Glutamatergic neuron (in vitro differentiated cells): ENCODE measurements at regions not wholly inside any gene's neighbourhood (a gene's known extent, or its start where the extent isn't known, plus 50 kb on each side); places are given as distances from the start of the nearest gene placed in this dataset.
A peak's percentile ranks its signal among the peaks of the same experiment; 100 is the strongest.

Experiments
- DNase-seq: peaks from one replicate; pipeline ENCODE4 v3.0.0; 2022
- H3K27ac Mint-ChIP-seq: one replicate; pipeline ENCODE4 v1.8.0; 2020; ENCODE audit warnings: mild to moderate bottlenecking, mixed read lengths, inconsistent platforms; ENCODE audit not compliant: unreplicated experiment
- H3K27me3 Mint-ChIP-seq: one replicate; pipeline ENCODE4 v1.8.0; 2020; ENCODE audit warnings: mild to moderate bottlenecking, moderate library complexity, mixed read lengths, inconsistent platforms; ENCODE audit not compliant: unreplicated experiment
- H3K36me3 Mint-ChIP-seq: one replicate; pipeline ENCODE4 v1.8.0; 2020; ENCODE audit warnings: mild to moderate bottlenecking, mixed read lengths, inconsistent platforms; ENCODE audit not compliant: unreplicated experiment
- H3K4me1 Mint-ChIP-seq: one replicate; pipeline ENCODE4 v1.8.0; 2020; ENCODE audit warnings: mild to moderate bottlenecking, low read depth, mixed read lengths, inconsistent platforms; ENCODE audit not compliant: unreplicated experiment
- H3K4me3 Mint-ChIP-seq: one replicate; pipeline ENCODE4 v1.8.0; 2020; ENCODE audit warnings: mild to moderate bottlenecking, mixed read lengths, inconsistent platforms; ENCODE audit not compliant: unreplicated experiment
- H3K9me3 Mint-ChIP-seq: one replicate; pipeline ENCODE4 v1.8.0; 2020; ENCODE audit warnings: mild to moderate bottlenecking, moderate library complexity, mixed read lengths, inconsistent platforms; ENCODE audit not compliant: unreplicated experiment
- TF ChIP-seq, protein P1 (sequence below): fragments of 200-600 bp; sonication (generic); IDR thresholded peaks from one replicate; pipeline ENCODE4 v1.5.0; 2021; ENCODE audit not compliant: partially characterized antibody, unreplicated experiment

- H3K4me1 Mint-ChIP-seq, result peaks cover 5% of the 10 kb centered on the region
- H3K27ac Mint-ChIP-seq, result no peak overlapping the region
- H3K4me3 Mint-ChIP-seq, result no peak overlapping the region
- no peaks in the 10 kb centered on the region for H3K27me3 Mint-ChIP-seq
- no peaks in the 10 kb centered on the region for H3K9me3 Mint-ChIP-seq
- no peak for DNase-seq
- TF ChIP-seq, protein P1, sequence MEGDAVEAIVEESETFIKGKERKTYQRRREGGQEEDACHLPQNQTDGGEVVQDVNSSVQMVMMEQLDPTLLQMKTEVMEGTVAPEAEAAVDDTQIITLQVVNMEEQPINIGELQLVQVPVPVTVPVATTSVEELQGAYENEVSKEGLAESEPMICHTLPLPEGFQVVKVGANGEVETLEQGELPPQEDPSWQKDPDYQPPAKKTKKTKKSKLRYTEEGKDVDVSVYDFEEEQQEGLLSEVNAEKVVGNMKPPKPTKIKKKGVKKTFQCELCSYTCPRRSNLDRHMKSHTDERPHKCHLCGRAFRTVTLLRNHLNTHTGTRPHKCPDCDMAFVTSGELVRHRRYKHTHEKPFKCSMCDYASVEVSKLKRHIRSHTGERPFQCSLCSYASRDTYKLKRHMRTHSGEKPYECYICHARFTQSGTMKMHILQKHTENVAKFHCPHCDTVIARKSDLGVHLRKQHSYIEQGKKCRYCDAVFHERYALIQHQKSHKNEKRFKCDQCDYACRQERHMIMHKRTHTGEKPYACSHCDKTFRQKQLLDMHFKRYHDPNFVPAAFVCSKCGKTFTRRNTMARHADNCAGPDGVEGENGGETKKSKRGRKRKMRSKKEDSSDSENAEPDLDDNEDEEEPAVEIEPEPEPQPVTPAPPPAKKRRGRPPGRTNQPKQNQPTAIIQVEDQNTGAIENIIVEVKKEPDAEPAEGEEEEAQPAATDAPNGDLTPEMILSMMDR, result no peak
- H3K36me3 Mint-ChIP-seq, result no peaks in the 10 kb centered on the region
These were observed 1055.7 kb upstream of the TMEFF2 start for GRCh38 chr2:193250389-193250788.

- Mint-ChIP-seq H3K27me3 (no peaks in the 10 kb centered on the region), H3K4me1 (no peaks in the 10 kb centered on the region), H3K36me3 (no peaks in the 10 kb centered on the region), H3K4me3 (no peak overlapping the region), H3K9me3 (peaks cover 1% of the 10 kb centered on the region), H3K27ac (no peak overlapping the region)
- DNase-seq, result no peak
- TF ChIP-seq, protein P1, result peak; percentile 73
These were observed 1046.0 kb upstream of the TMEFF2 start for GRCh38 chr2:193240752-193241151.

DNA sequence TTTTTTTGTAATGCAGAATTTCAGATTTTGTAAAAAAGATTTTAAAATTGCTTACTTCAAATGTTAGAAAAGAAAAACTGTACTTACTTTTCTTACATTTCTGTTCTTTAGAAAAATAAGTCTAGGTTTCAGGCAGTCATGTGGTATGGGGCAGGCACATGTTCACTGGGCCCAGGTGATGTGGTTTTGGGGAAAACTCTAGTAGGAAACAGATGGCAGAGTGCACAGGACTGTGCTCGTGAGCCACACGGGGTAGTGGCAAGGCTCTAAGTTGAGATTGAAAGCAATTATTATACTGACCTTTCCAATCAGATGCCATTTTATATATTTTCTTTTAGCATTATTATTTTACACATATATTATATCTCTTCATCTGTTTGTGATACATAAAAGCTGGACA, 1036.9 kb upstream of the TMEFF2 start:
- Mint-ChIP-seq H3K4me1 (no peaks in the 10 kb centered on the region), H3K27ac (no peak overlapping the region), H3K9me3 (peaks cover 1% of the 10 kb centered on the region), H3K36me3 (no peaks in the 10 kb centered on the region), H3K4me3 (no peak overlapping the region), H3K27me3 (no peaks in the 10 kb centered on the region)
- TF ChIP-seq, protein P1, result no peak
- no peak for DNase-seq

- no peak overlapping the region for H3K27ac Mint-ChIP-seq
- H3K4me3 Mint-ChIP-seq, result no peak overlapping the region
- H3K27me3 Mint-ChIP-seq, result no peaks in the 10 kb centered on the region
- DNase-seq, result no peak
- no peaks in the 10 kb centered on the region for H3K4me1 Mint-ChIP-seq
- TF ChIP-seq, protein P1, result no peak
- H3K36me3 Mint-ChIP-seq, result no peaks in the 10 kb centered on the region
- H3K9me3 Mint-ChIP-seq, result no peaks in the 10 kb centered on the region
These were observed 1033.5 kb upstream of the TMEFF2 start for GRCh38 chr2:193228276-193228675.

GRCh38 chr2:193222454-193222853, 1027.7 kb upstream of the TMEFF2 start:
- Mint-ChIP-seq H3K9me3 (peaks cover 2% of the 10 kb centered on the region), H3K27me3 (no peaks in the 10 kb centered on the region), H3K4me1 (no peaks in the 10 kb centered on the region), H3K4me3 (no peak overlapping the region), H3K36me3 (no peaks in the 10 kb centered on the region), H3K27ac (no peak overlapping the region)
- TF ChIP-seq, protein P1, result no peak
- no peak for DNase-seq
